Endothelial cell of umbilical vein (primary cell): ENCODE measurements at regions not wholly inside any gene's neighbourhood (a gene's known extent, or its start where the extent isn't known, plus 50 kb on each side); places are given as distances from the start of the nearest gene placed in this dataset.

ENCODE experiments used
- BruUV-seq: library from RNA; stranded (reverse); fragments of 400-500 nt; replicated peaks from 2 replicates; lab custom pipeline; 2021; lab: Mats Ljungman, UMichigan
- CTCF ChIA-PET: fragments of 300-600, 350-600 bp; sonication (Branson Sonifier 250); formaldehyde crosslinking; loops from one replicate; lab custom pipeline; 2021; ENCODE audit warnings: antibody characterized with exemption, inconsistent platforms; lab: Charles Lee
- POLR2A ChIA-PET: fragments of 300-600, 350-600 bp; sonication (Branson Sonifier 250); formaldehyde crosslinking; loops from one replicate; lab custom pipeline; 2021; ENCODE audit warnings: antibody characterized with exemption, inconsistent platforms; lab: Charles Lee
- DNase-seq: peaks from one replicate; pipeline ENCODE4 v3.0.0-alpha.2; 2011; ENCODE audit warnings: low read depth, low spot score
- FAIRE-seq: peaks from 2 replicates; lab custom pipeline; 2011; peaks lifted over from hg19 to GRCh38; lab: Jason Lieb, UNC
- H2AFZ ChIP-seq: 2 replicates; pipeline ENCODE4 v1.6.0; 2012; ENCODE audit warnings: low read depth, low read length, control low read depth, inconsistent platforms
- H3K27ac ChIP-seq: 2 replicates; pipeline ENCODE4 v1.5.1; 2011; ENCODE audit warnings: low read depth, mild to moderate bottlenecking, control low read depth, low read length, moderate library complexity; ENCODE audit not compliant: insufficient read depth
- H3K27me3 ChIP-seq, 2 experiments: 2 replicates each; pipeline versions ENCODE4 v1.6.0 to v1.6.1; 2011; ENCODE audit warnings: low read length in 2 of 2, mixed read lengths in 1 of 2; ENCODE audit not compliant: control insufficient read depth in 2 of 2, insufficient read depth in 2 of 2
- H3K36me3 ChIP-seq, 2 experiments: 2 replicates in 1 of 2; 3 replicates in 1 of 2; pipeline ENCODE4 v1.5.1; 2011; ENCODE audit warnings: low read length in 2 of 2, mild to moderate bottlenecking in 1 of 2, moderate library complexity in 1 of 2; ENCODE audit not compliant: control insufficient read depth in 2 of 2, insufficient read depth in 2 of 2; ENCODE audit errors: extremely low read depth in 1 of 2
- H3K4me1 ChIP-seq: 3 replicates; pipeline ENCODE4 v1.5.1; 2011; ENCODE audit warnings: mild to moderate bottlenecking, low read length; ENCODE audit not compliant: control insufficient read depth, insufficient read depth; ENCODE audit errors: extremely low read depth
- H3K4me2 ChIP-seq: 2 replicates; pipeline ENCODE4 v1.6.1; 2011; ENCODE audit warnings: low read length, control low read depth, mixed read lengths; ENCODE audit not compliant: insufficient read depth
- H3K4me3 ChIP-seq, 3 experiments: fragments of 200-600 bp in 1 of 3; sonication (generic), shearing (Covaris generic) in 1 of 3; replicated peaks in 1 of 3; 2 replicates each; pipeline ENCODE4 v1.5.1; 2011 to 2016; ENCODE audit warnings: control low read depth in 3 of 3, low read length in 3 of 3, mild to moderate bottlenecking in 2 of 3, inconsistent platforms in 1 of 3, low read depth in 1 of 3, moderate library complexity in 1 of 3; ENCODE audit not compliant: insufficient read depth in 1 of 3
- H3K79me2 ChIP-seq: 2 replicates; pipeline ENCODE4 v1.6.0; 2012; ENCODE audit warnings: low read length, inconsistent platforms; ENCODE audit not compliant: control insufficient read depth, insufficient read depth
- H3K9ac ChIP-seq: replicated peaks from 2 replicates; pipeline ENCODE3; 2011; ENCODE audit warnings: low read length, control low read depth; ENCODE audit not compliant: insufficient read depth; ENCODE audit errors: extremely low read depth
- H3K9me1 ChIP-seq: replicated peaks from 3 replicates; pipeline ENCODE4 v1.6.0; 2011; ENCODE audit warnings: mild to moderate bottlenecking, low read length; ENCODE audit not compliant: control insufficient read depth, insufficient read depth; ENCODE audit errors: extremely low read depth
- H3K9me3 ChIP-seq: replicated peaks from 2 replicates; pipeline ENCODE4 v1.5.1; 2012; ENCODE audit warnings: low read length, inconsistent platforms; ENCODE audit not compliant: control insufficient read depth, insufficient read depth
- H4K20me1 ChIP-seq: replicated peaks from 2 replicates; pipeline ENCODE3; 2011; ENCODE audit warnings: mild to moderate bottlenecking, low read length; ENCODE audit not compliant: control insufficient read depth, insufficient read depth; ENCODE audit errors: extremely low read depth
- EZH2 ChIP-seq: IDR thresholded peaks from 2 replicates; pipeline ENCODE4 v1.6.1; 2012; ENCODE audit warnings: borderline replicate concordance, low read depth, mild to moderate bottlenecking, moderate library complexity, low read length, inconsistent platforms; ENCODE audit not compliant: severe bottlenecking
- FOS ChIP-seq: IDR thresholded peaks from 2 replicates; pipeline ENCODE4 v1.6.1; 2011; ENCODE audit warnings: mild to moderate bottlenecking, low read length, moderate library complexity, borderline replicate concordance; ENCODE audit not compliant: insufficient read depth
- GATA2 ChIP-seq: IDR thresholded peaks from 2 replicates; pipeline ENCODE4 v1.7.0; 2011; ENCODE audit warnings: low read depth, mild to moderate bottlenecking, moderate library complexity, mixed read lengths, low read length; ENCODE audit not compliant: insufficient read length, insufficient read depth
- JUN ChIP-seq: IDR thresholded peaks from 2 replicates; pipeline ENCODE4 v1.6.1; 2011; ENCODE audit warnings: borderline replicate concordance, low read depth; ENCODE audit not compliant: insufficient read length, insufficient read depth
- MYC ChIP-seq: IDR thresholded peaks from one replicate; pipeline ENCODE4 v1.6.1; 2011; ENCODE audit warnings: mild to moderate bottlenecking, low read depth, low read length
- POLR2A ChIP-seq: IDR thresholded peaks from 2 replicates; pipeline ENCODE4 v1.6.1; 2012; ENCODE audit warnings: low read depth, mild to moderate bottlenecking, control low read depth, low read length
- POLR2AphosphoS5 ChIP-seq: IDR thresholded peaks from 2 replicates; pipeline ENCODE4 v1.6.1; 2012; ENCODE audit warnings: low read depth, mild to moderate bottlenecking, control low read depth, low read length, moderate library complexity; ENCODE audit not compliant: insufficient read depth
- dilution Hi-C: fragments of 300-500 bp; cut with MboI; formaldehyde crosslinking; loops from one replicate; pipeline ENCODE4 v1.15.0; 2019; ENCODE audit warnings: low sequenced_read_pairs; ENCODE audit not compliant: extremely low pct_ligation_motif_present
- intact Hi-C: fragments of 100-400 bp; cut with micrococcal nuclease; formaldehyde crosslinking; loops from one replicate; pipeline ENCODE4 v1.10.0; 2022
- TF ChIP-seq, protein P1 (sequence below), 2 donors: IDR thresholded peaks; 1 replicate in 1 of 2; 2 replicates in 1 of 2; pipeline ENCODE4 v1.5.1; 2011; ENCODE audit warnings: low read length in 2 of 2, mild to moderate bottlenecking in 2 of 2, moderate library complexity in 2 of 2, control low read depth in 1 of 2, inconsistent platforms in 1 of 2, low read depth in 1 of 2; ENCODE audit not compliant: insufficient read depth in 1 of 2; ENCODE audit errors: extremely low read depth in 1 of 2
- TF ChIP-seq, protein P2 (sequence below): IDR thresholded peaks from 2 replicates; pipeline ENCODE4 v1.6.1; 2011; ENCODE audit not compliant: insufficient read depth, insufficient read length

DNA sequence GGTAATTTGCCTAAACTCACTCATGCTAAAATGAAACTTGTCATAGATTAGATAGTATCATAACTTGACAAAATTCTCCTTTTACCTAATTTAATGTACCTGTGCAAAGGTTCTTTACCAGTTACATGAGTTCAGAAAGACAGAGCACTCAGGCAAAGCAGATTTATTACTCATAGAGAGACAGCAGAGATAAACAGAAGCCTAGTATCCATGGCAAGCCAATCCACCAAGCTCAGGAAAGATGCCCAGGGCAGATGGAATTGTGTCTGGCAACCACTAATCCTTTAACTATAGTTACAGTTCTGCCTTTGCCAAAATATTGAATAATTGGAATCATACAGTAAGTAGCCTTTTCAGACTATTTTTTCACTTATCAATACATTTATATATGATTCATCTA, 826.2 kb downstream of the TECRL start:
- no peaks in the 10 kb centered on the region for H3K9me1 ChIP-seq
- TF ChIP-seq MYC = no peak
- TF ChIP-seq FOS = no peak
- TF ChIP-seq, protein P1, sequence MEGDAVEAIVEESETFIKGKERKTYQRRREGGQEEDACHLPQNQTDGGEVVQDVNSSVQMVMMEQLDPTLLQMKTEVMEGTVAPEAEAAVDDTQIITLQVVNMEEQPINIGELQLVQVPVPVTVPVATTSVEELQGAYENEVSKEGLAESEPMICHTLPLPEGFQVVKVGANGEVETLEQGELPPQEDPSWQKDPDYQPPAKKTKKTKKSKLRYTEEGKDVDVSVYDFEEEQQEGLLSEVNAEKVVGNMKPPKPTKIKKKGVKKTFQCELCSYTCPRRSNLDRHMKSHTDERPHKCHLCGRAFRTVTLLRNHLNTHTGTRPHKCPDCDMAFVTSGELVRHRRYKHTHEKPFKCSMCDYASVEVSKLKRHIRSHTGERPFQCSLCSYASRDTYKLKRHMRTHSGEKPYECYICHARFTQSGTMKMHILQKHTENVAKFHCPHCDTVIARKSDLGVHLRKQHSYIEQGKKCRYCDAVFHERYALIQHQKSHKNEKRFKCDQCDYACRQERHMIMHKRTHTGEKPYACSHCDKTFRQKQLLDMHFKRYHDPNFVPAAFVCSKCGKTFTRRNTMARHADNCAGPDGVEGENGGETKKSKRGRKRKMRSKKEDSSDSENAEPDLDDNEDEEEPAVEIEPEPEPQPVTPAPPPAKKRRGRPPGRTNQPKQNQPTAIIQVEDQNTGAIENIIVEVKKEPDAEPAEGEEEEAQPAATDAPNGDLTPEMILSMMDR (IDR thresholded peaks at IDR 0.05; ENCODE audit: extremely low read depth in 1 of 2, insufficient read depth in 1 of 2, low read depth in 1 of 2, low read length in 2 of 2) = no peak
- no peak for TF ChIP-seq POLR2A
- TF ChIP-seq, protein P2, sequence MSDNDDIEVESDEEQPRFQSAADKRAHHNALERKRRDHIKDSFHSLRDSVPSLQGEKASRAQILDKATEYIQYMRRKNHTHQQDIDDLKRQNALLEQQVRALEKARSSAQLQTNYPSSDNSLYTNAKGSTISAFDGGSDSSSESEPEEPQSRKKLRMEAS = no peak
- intact Hi-C loops (no loop called here), dilution Hi-C loops (no loop called here)
- H3K4me3 ChIP-seq = no peak overlapping the region
- H3K27me3 ChIP-seq = no peaks in the 10 kb centered on the region
- H4K20me1 ChIP-seq = no peaks in the 10 kb centered on the region
- H3K9ac ChIP-seq = no peak overlapping the region
- FAIRE-seq (no peak), DNase-seq (no peak)
- no peaks in the 10 kb centered on the region for H3K4me1 ChIP-seq
- CTCF ChIA-PET = no interaction called here
- H3K27ac ChIP-seq = no peak overlapping the region
- H3K4me2 ChIP-seq = no peak overlapping the region
- H3K36me3 ChIP-seq = no peaks in the 10 kb centered on the region
- no peak overlapping the region for H2AFZ ChIP-seq
- POLR2A ChIA-PET = no interaction called here
- BruUV-seq = no TSS peak
- no peaks in the 10 kb centered on the region for H3K79me2 ChIP-seq
- no peaks in the 10 kb centered on the region for H3K9me3 ChIP-seq

DNA sequence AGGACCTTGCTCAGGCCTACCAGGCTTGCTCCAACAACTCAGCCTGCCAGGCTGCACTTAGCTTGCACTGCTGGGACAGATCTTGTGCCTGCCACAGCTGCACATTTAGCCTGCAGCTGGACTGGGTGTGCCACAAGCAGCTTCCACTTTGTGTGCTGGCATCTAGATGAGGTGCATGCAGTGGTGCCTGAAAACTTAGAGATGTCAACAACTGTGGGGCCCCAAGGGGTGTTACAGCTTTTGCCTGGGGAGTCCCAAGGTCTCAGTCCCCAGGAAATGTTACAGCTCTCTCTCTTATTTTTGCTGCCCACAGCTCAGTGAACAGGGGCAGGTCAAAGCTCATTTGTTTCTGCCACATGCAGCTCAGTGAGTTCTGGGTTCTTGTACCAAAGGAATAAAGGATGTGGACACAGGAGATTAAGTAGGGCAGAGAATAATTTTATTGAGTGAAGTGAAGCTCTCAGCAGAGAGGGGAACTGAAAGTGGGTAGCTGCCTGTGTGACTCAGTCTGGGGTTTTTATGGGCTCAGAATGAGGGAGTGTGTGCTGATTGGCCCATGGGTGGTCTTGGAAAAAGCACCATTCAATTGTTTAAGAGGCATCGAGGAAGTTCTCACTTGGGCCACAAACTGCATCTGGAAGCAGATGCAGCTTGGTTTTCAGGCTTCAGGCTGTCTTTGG, 828.3 kb downstream of the TECRL start:
- H2AFZ ChIP-seq = no peak overlapping the region
- H3K27ac ChIP-seq = no peak overlapping the region
- H4K20me1 ChIP-seq = no peaks in the 10 kb centered on the region
- no peak overlapping the region for H3K4me2 ChIP-seq
- H3K79me2 ChIP-seq = no peaks in the 10 kb centered on the region
- no peak for FAIRE-seq
- dilution Hi-C loops = no loop called here
- ChIA-PET POLR2A (no interaction called here), CTCF (no interaction called here)
- no peaks in the 10 kb centered on the region for H3K9me3 ChIP-seq
- H3K4me1 ChIP-seq = no peaks in the 10 kb centered on the region
- no peaks in the 10 kb centered on the region for H3K9me1 ChIP-seq
- H3K36me3 ChIP-seq = no peaks in the 10 kb centered on the region
- intact Hi-C loops = no loop called here
- H3K4me3 ChIP-seq = no peak overlapping the region
- TF ChIP-seq GATA2 (no peak), EZH2 (no peak), FOS (no peak), JUN (no peak), MYC (no peak), POLR2AphosphoS5 (no peak)
- H3K27me3 ChIP-seq = no peaks in the 10 kb centered on the region
- no peak for DNase-seq
- no TSS peak for BruUV-seq
- no peak overlapping the region for H3K9ac ChIP-seq
